SU-DHL-6 (cell line): ENCODE measurements at regions not wholly inside any gene's neighbourhood (a gene's known extent, or its start where the extent isn't known, plus 50 kb on each side); places are given as distances from the start of the nearest gene placed in this dataset.

ENCODE experiments used
- EZH2phosphoT487 ChIP-seq: fragments of 200-600 bp; sonication (generic), shearing (Covaris generic); conservative IDR thresholded peaks from 2 replicates; pipeline ENCODE4 v1.6.1; 2018; ENCODE audit warnings: mild to moderate bottlenecking, antibody characterized with exemption, low read length, moderate library complexity, mixed read lengths
- TF ChIP-seq, protein P1 (sequence below): fragments of 200-600 bp; sonication (generic); IDR thresholded peaks from one replicate; pipeline ENCODE4 v1.5.1; 2017; ENCODE audit warnings: antibody characterized with exemption, mild to moderate bottlenecking, low read length, moderate library complexity; ENCODE audit not compliant: insufficient read depth, poor library complexity, severe bottlenecking

DNA sequence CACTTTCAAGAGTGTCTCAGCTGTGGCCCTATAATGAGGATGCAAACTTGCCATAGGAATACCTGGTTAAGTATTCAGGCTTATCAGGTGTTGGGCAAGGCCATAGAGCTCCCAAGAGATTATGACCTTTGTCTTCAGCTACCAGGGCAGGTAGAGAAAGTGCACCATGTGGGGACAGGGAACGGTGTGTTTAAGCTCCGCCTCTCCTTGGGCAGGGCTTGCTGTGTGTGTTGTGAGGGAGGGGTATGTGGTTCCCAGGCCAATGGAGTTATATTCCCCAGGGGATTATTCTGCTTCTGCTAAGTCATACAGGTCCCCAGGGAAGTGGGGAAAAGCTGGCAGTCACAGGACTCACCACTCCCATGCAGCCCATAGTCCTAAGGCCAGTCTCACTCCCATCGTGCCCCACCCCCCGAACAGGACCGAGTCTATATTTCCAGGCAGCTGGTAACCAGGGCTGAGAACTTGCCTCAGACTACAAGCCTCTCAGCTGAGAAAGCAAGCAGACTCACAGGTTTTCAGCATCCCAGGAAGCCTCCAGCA is 660.2 kb downstream of the HTR1B start:
- TF ChIP-seq EZH2phosphoT487 = no peak
- TF ChIP-seq, protein P1, sequence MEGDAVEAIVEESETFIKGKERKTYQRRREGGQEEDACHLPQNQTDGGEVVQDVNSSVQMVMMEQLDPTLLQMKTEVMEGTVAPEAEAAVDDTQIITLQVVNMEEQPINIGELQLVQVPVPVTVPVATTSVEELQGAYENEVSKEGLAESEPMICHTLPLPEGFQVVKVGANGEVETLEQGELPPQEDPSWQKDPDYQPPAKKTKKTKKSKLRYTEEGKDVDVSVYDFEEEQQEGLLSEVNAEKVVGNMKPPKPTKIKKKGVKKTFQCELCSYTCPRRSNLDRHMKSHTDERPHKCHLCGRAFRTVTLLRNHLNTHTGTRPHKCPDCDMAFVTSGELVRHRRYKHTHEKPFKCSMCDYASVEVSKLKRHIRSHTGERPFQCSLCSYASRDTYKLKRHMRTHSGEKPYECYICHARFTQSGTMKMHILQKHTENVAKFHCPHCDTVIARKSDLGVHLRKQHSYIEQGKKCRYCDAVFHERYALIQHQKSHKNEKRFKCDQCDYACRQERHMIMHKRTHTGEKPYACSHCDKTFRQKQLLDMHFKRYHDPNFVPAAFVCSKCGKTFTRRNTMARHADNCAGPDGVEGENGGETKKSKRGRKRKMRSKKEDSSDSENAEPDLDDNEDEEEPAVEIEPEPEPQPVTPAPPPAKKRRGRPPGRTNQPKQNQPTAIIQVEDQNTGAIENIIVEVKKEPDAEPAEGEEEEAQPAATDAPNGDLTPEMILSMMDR = no peak
